Activated CD4-positive, alpha-beta T cell treated with anti-CD3 and anti-CD28 coated beads, Interleukin-2, Interleukin-6, amounts not matched to agents 100 ng/mL and 50 ng/mL, durations not matched to agents 16 hours and 8 hours (primary cell): ENCODE measurements at regions not wholly inside any gene's neighbourhood (a gene's known extent, or its start where the extent isn't known, plus 50 kb on each side); places are given as distances from the start of the nearest gene placed in this dataset.

ENCODE experiments used
- DNase-seq: peaks from one replicate; pipeline ENCODE4 v3.0.0-alpha.2; 2020

DNA sequence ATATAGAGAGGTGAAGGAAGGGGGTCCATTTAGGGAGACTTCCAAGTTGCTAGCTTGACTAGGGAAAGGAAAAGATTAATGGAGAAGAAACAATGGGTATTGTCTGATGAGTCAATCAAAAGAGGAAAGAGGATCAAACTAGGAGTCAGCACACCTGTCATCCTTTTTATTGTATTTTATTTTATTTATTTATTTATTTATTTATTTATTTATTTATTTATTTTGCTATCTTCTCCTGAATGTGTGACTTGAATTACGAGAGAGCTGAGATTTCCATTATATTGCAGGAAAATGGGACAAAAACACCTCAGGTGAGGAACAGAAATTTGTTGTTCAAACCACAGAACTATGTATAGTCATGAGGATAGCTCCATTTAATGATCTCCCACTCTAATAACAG is 58.9 kb downstream of the NUDT11 start:
- DNase-seq: no peak

DNA sequence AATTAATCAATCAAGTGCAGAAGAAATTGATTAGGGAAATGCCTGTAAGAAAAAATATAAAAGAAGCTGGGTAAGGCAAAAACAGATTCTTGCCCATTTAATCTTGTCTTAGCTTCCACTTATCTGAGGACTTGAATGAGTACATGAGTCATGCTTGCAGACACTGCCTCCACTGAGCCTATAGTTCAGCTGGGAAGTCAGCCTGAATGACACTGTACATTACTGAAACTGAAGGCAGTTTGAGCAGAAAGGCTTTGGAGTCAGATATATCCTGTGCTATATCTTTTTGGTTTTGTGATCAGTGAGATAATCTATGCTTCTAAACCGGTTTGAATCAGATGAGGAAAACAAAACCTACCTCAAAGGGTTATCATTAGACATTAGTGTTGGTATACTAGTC is 61.3 kb downstream of the NUDT11 start:
- no peak for DNase-seq

DNA sequence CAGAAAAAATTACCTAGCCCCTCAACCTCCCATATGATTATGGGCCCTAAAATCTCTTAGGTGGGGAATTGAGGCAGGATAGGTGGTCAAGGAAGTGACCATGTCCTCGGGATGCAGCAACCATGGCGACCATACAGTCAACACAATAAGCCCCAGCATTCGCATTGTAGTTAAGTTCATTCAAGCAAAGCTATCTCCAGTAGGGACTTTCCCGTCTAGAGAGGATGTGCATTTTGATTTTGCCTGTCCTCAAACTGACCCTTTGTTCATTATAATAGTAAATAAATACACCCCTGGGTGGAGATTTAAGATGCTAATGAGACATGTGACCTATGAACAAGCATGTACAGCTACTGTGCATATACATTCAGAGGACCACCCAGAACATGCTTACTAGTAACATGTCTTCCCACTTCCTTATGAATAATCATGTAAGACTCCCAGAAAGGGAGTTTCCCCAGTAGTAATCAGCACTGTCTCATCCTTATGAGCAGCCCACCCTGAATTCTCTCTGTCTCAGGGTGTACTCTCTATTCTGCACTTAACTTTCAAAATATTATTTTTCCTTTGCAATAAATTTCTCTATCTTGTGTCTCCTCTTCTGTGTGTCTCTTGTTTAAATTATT is 74.3 kb downstream of the NUDT11 start:
- no peak for DNase-seq

DNA sequence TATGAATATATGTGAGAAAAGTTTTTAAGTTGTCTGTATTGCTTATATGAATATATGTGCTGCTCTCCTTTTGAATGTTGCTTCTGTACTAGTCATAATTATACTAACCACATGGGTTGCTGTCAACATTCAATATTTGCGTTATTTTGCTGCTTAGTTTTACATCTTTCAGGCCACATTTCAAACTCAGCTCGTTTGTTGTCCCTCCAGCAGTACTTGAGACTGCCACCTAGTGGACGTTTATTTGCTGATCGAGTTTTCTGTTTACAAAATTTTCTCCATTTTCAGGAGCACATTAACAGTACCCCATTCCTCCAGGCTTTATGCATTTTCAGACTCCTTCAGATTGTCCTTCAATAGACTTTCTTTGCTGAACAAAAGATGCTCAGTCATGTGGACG is 75.8 kb downstream of the NUDT11 start:
- DNase-seq: peak; percentile 56

DNA sequence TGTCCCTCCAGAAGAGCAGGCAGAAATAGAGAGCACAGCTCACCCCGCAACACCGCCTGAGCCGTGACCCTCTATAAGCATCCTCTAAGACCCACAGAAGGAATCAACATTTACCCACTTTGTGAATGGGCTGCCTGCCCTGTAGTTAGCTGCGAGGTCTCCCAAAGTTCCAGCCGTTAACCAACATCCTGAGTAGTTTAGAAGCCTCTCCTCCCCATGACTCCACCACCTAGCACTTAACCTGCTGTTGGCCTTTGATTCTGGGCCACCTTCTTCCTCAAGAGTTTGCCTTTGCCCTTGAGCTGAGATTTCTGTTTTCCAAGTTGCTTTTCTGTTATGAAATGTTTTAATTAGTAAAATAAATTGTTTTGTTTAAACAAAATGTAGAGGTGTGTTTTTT is 75.8 kb downstream of the NUDT10 start:
- DNase-seq: no peak

DNA sequence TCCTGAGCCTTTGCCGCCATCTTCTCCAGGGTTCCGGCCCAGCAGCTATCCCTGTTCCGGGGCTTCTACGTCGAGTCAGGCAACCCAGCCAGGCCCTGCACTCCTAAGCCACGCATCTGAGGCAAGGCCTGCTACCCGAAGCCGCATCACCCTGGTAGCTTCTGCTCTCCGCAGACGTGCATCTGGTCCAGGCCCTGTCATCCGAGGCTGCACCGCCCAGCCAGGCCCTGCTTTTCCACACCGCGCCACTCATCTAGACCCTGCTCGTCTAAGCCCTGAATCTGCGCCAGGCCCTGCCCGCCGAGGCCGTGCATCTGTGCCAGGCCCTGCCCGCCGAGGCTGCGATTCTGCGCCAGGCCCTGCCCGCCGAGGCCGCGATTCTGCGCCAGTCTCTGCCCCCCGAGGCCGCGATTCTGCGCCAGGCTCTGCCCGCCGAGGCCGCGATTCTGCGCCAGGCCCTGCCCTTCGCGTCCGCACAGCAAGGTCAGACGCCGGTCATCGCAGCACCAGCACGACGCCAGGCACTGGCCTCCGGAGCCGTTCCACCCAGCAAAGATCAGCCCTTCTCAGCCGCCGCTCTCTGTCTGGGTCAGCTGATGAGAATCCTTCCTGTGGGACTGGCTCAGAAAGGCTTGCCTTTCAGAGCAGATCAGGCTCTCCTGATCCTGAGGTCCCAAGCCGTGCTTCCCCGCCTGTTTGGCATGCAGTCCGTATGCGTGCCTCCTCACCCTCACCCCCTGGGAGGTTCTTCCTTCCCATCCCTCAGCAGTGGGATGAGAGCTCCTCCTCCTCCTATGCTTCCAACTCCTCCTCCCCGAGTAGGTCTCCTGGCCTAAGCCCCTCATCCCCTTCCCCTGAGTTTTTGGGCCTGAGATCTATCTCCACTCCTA is 75.1 kb downstream of the NUDT10 start:
- no peak for DNase-seq

DNA sequence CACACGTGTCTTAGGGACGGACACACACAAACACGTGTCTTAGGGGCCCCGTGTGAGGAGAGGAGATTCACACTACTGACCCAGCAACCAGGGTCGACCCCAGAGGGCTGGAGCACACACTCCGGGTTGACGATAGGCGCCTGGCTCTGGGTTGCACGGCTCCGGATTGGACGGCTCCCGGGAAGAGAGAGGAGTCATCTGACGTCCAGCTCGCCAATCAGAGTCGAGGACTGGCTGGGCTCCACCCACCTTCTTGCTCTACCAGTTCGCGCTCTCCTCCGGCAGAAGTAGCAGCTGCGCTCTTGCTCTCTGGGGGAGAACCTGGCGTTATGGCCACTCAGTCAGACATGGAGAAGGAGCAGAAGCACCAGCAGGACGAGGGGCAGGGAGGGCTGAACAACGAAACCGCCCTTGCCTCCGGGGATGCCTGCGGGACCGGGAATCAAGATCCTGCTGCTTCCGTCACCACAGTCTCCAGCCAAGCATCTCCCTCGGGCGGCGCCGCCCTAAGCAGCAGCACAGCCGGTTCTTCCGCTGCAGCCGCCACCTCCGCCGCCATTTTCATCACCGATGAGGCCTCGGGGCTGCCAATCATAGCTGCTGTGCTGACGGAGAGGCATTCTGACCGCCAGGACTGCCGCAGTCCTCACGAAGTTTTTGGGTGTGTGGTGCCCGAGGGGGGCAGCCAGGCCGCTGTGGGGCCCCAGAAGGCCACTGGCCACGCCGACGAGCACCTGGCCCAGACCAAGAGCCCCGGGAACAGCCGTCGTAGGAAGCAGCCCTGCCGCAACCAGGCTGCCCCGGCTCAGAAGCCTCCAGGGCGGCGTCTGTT is 74.3 kb downstream of the NUDT10 start:
- DNase-seq: no peak

DNA sequence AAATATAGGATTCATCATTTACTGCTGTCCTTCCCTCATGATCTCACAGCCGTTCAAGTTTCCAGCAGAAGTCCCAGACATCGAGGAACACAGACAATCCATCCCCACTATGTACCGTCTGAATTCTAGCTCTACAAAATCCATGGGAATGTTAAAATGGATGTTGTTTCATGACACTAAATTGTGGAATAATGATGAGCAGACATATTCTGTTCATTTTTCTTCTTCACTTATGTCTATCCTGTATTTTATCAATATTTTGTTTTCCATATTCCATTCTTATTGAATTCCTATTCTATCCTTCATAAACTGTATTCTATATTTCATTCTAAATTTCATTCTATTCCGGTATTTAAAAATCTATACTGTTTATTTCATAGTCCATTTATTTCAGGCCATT is 71.8 kb downstream of the NUDT10 start:
- no peak for DNase-seq

DNA sequence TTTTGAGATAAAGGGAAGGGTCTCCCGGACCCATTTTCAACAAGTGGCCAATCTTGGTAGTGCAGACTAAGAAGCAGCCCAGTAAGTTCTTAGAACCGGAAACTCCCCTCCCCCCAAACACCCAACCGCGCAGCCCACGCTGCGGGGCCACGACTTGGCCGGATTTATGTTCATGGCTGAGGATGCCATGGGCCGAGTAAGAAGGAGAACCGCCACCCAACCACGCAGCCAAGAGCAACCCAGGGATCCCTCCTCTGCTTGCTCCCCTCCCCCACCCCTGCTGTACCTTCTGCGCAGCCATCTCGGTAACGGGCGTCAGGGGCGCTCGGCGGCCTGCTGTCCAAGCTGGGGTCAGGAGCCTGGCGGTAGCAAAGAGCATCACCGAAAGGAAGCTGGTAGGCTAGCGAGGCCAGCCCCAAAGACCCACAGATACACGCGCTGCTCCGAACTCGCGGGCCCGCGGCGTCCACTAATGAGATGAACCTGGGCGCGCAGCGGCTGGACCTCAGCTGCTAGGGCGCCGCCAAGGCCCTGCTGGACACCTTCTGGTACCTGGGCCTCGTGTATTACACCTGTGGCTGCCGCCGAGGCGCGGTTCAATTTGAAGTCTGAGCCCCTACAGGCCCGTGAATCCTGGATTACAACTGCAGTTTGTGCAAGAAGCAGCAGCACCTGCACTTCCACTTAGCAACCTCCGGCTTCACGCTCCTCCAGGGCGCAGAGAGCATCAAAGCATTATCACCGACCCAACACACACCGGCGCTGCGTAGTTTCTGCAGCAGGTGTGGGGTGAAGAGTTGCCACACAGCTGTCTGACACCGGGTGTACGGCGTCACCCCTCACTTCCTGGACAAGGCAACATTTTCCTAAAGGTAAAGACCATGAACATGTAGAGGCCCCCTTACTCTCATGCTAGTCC is 63.4 kb downstream of the NUDT10 start:
- peak; percentile 29 for DNase-seq

DNA sequence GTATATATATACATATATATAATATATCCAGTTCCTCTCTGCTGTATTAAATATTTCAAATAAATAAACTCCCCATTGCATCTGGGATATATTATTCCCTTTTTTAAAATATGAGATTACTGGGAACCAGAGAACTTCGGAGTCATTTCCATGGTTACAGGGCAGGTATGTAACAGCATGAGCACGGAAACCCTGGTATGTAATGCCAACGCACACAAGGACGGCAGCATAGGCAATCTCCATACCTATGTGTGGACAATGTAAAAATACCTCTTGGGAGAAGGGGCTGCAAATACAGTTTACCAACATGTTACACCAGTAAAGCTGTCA is 62.8 kb downstream of the NUDT10 start:
- no peak for DNase-seq
